ENCODE measurements at regions not wholly inside any gene's neighbourhood (a gene's known extent, or its start where the extent isn't known, plus 50 kb on each side); places are given as distances from the start of the nearest gene placed in this dataset.

GRCh38 chr3:23700616-23701015 is 105.1 kb upstream of the UBE2E1 start:
- TF ChIP-seq FOXK2 (IDR thresholded peaks at IDR 0.05), result no peak
- no peak for TF ChIP-seq BHLHE40 (IDR thresholded peaks at IDR 0.05; ENCODE audit: borderline replicate concordance)
- no peak for TF ChIP-seq L3MBTL2 (conservative IDR thresholded peaks at IDR 0.05)
- TF ChIP-seq SP1 (IDR thresholded peaks at IDR 0.05), result no peak
- TF ChIP-seq NFRKB (IDR thresholded peaks at IDR 0.05), result no peak
- TF ChIP-seq LEF1 (IDR thresholded peaks at IDR 0.05; ENCODE audit: borderline replicate concordance), result no peak
- TF ChIP-seq TARDBP (IDR thresholded peaks at IDR 0.05), result no peak
- no peak for TF ChIP-seq FOXA1 (IDR thresholded peaks at IDR 0.05)
- no peak for TF ChIP-seq ELF4 (IDR thresholded peaks at IDR 0.05)
- TF ChIP-seq ARNT (IDR thresholded peaks at IDR 0.05), result no peak
- no peak for TF ChIP-seq SUZ12 (IDR thresholded peaks at IDR 0.05)
- TF ChIP-seq PKNOX1 (IDR thresholded peaks at IDR 0.05), result no peak
- no peak for TF ChIP-seq HDGF (IDR thresholded peaks at IDR 0.05; ENCODE audit: borderline replicate concordance)
- no peak for TF ChIP-seq ZNF384 (IDR thresholded peaks at IDR 0.05)
- no peak for TF ChIP-seq FOXM1 (IDR thresholded peaks at IDR 0.05; ENCODE audit: borderline replicate concordance)
- no peak for TF ChIP-seq CTBP1 (IDR thresholded peaks at IDR 0.05; ENCODE audit: borderline replicate concordance)
- ChIA-PET CTCF (interaction anchor here (0.5 kb wide), 1 partner anchor 193 kb away, joined by 5 read pairs; no protein-coding TSS in a partner anchor), POLR2A (no interaction called here)
- no peak for DNase-seq (ENCODE audit: extremely low spot score)

- POLR2A ChIA-PET, result no interaction called here
- no peak for TF ChIP-seq NFRKB (IDR thresholded peaks at IDR 0.05)
- TF ChIP-seq ZNF384 (IDR thresholded peaks at IDR 0.05), result no peak
- TF ChIP-seq L3MBTL2 (conservative IDR thresholded peaks at IDR 0.05), result no peak
- TF ChIP-seq LEF1 (IDR thresholded peaks at IDR 0.05; ENCODE audit: borderline replicate concordance), result no peak
- CTCF ChIA-PET, result no interaction called here
- no peak for DNase-seq (ENCODE audit: extremely low spot score)
Observed at GRCh38 chr3:23701716-23702597, 103.8 kb upstream of the UBE2E1 start.

GRCh38 chr3:23704298-23704697 is 101.5 kb upstream of the UBE2E1 start:
- ChIA-PET CTCF (no interaction called here), POLR2A (no interaction called here)
- no peak for DNase-seq (ENCODE audit: extremely low spot score)
- TF ChIP-seq FOXA1 (IDR thresholded peaks at IDR 0.05) (no peak), FOXK2 (IDR thresholded peaks at IDR 0.05) (no peak), BHLHE40 (IDR thresholded peaks at IDR 0.05; ENCODE audit: borderline replicate concordance) (no peak), ELF4 (IDR thresholded peaks at IDR 0.05) (no peak), ARNT (IDR thresholded peaks at IDR 0.05) (no peak), HDGF (IDR thresholded peaks at IDR 0.05; ENCODE audit: borderline replicate concordance) (no peak), L3MBTL2 (conservative IDR thresholded peaks at IDR 0.05) (no peak), ZNF384 (IDR thresholded peaks at IDR 0.05) (no peak), LEF1 (IDR thresholded peaks at IDR 0.05; ENCODE audit: borderline replicate concordance) (no peak), FOXM1 (IDR thresholded peaks at IDR 0.05; ENCODE audit: borderline replicate concordance) (no peak), SUZ12 (IDR thresholded peaks at IDR 0.05) (no peak), CTBP1 (IDR thresholded peaks at IDR 0.05; ENCODE audit: borderline replicate concordance) (no peak), NFRKB (IDR thresholded peaks at IDR 0.05) (no peak), SP1 (IDR thresholded peaks at IDR 0.05) (no peak), TARDBP (IDR thresholded peaks at IDR 0.05) (no peak), PKNOX1 (IDR thresholded peaks at IDR 0.05) (no peak)

GRCh38 chr3:23706111-23706510 is 99.6 kb upstream of the UBE2E1 start:
- DNase-seq (ENCODE audit: extremely low spot score), result no peak
- CTCF ChIA-PET, result no interaction called here
- POLR2A ChIA-PET, result no interaction called here
- TF ChIP-seq ZNF384 (IDR thresholded peaks at IDR 0.05), result no peak

GRCh38 chr3:23709987-23710386 is 95.8 kb upstream of the UBE2E1 start:
- TF ChIP-seq SUZ12 (IDR thresholded peaks at IDR 0.05), result no peak
- TF ChIP-seq LEF1 (IDR thresholded peaks at IDR 0.05; ENCODE audit: borderline replicate concordance), result no peak
- TF ChIP-seq ZNF384 (IDR thresholded peaks at IDR 0.05), result no peak
- no peak for TF ChIP-seq FOXK2 (IDR thresholded peaks at IDR 0.05)
- no peak for TF ChIP-seq ELF4 (IDR thresholded peaks at IDR 0.05)
- TF ChIP-seq BHLHE40 (IDR thresholded peaks at IDR 0.05; ENCODE audit: borderline replicate concordance), result no peak
- no peak for TF ChIP-seq HDGF (IDR thresholded peaks at IDR 0.05; ENCODE audit: borderline replicate concordance)
- no peak for TF ChIP-seq L3MBTL2 (conservative IDR thresholded peaks at IDR 0.05)
- no peak for TF ChIP-seq CTBP1 (IDR thresholded peaks at IDR 0.05; ENCODE audit: borderline replicate concordance)
- no peak for TF ChIP-seq PKNOX1 (IDR thresholded peaks at IDR 0.05)
- TF ChIP-seq SP1 (IDR thresholded peaks at IDR 0.05), result no peak
- TF ChIP-seq NFRKB (IDR thresholded peaks at IDR 0.05), result no peak
- TF ChIP-seq TARDBP (IDR thresholded peaks at IDR 0.05), result no peak
- no peak for TF ChIP-seq FOXA1 (IDR thresholded peaks at IDR 0.05)
- no peak for TF ChIP-seq FOXM1 (IDR thresholded peaks at IDR 0.05; ENCODE audit: borderline replicate concordance)
- no peak for TF ChIP-seq ARNT (IDR thresholded peaks at IDR 0.05)
- CTCF ChIA-PET, result interaction anchor here (0.6 kb wide), 1 partner anchor 789 kb away, joined by 3 read pairs; no protein-coding TSS in a partner anchor
- POLR2A ChIA-PET, result interaction anchor here (0.8 kb wide), 1 partner anchor 207 kb away, joined by 3 read pairs; the partner anchor contains the start of genes NKIRAS1 and RPL15
- no peak for DNase-seq (ENCODE audit: extremely low spot score)

GRCh38 chr3:23710555-23710954 is 95.2 kb upstream of the UBE2E1 start:
- TF ChIP-seq ZNF384 (IDR thresholded peaks at IDR 0.05), result no peak
- CTCF ChIA-PET, result interaction anchor here (0.6 to 0.7 kb wide), 2 partner anchors 39 to 64 kb away, joined by 3 read pairs; no protein-coding TSS in a partner anchor
- POLR2A ChIA-PET, result no interaction called here

More at GRCh38 chr3:23710555-23710954, 95.2 kb upstream of the UBE2E1 start:
- no peak for DNase-seq (ENCODE audit: extremely low spot score)
